ENCODE measurements at regions not wholly inside any gene's neighbourhood (a gene's known extent, or its start where the extent isn't known, plus 50 kb on each side); places are given as distances from the start of the nearest gene placed in this dataset.

GRCh38 chr6:105806486-105806920 is 279.6 kb upstream of the PRDM1 start:
- TF ChIP-seq, protein P1, sequence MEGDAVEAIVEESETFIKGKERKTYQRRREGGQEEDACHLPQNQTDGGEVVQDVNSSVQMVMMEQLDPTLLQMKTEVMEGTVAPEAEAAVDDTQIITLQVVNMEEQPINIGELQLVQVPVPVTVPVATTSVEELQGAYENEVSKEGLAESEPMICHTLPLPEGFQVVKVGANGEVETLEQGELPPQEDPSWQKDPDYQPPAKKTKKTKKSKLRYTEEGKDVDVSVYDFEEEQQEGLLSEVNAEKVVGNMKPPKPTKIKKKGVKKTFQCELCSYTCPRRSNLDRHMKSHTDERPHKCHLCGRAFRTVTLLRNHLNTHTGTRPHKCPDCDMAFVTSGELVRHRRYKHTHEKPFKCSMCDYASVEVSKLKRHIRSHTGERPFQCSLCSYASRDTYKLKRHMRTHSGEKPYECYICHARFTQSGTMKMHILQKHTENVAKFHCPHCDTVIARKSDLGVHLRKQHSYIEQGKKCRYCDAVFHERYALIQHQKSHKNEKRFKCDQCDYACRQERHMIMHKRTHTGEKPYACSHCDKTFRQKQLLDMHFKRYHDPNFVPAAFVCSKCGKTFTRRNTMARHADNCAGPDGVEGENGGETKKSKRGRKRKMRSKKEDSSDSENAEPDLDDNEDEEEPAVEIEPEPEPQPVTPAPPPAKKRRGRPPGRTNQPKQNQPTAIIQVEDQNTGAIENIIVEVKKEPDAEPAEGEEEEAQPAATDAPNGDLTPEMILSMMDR (IDR thresholded peaks at IDR 0.05; ENCODE audit: low read depth, low read length): no peak
- no peak for TF ChIP-seq EZH2phosphoT487 (IDR thresholded peaks at IDR 0.05; ENCODE audit: low read depth)
